WTC11 (cell line): ENCODE measurements at regions not wholly inside any gene's neighbourhood (a gene's known extent, or its start where the extent isn't known, plus 50 kb on each side); places are given as distances from the start of the nearest gene placed in this dataset.

ENCODE experiments used
- ATAC-seq: fragments of 200-7000 bp; cut with Tn5 transposase; 2 replicates; pipeline ENCODE4 v1.10.0; 2021; ENCODE audit warnings: mild to moderate bottlenecking, moderate library complexity
- CTCF ChIA-PET: fragments of 300-600 bp; sonication (Branson Sonifier 250); formaldehyde crosslinking; loops from one replicate; lab custom pipeline; 2021; ENCODE audit warnings: antibody characterized with exemption; lab: Charles Lee
- POLR2A ChIA-PET: fragments of 350-600 bp; sonication (Branson Sonifier 250); formaldehyde crosslinking; loops from one replicate; lab custom pipeline; 2021; ENCODE audit warnings: antibody characterized with exemption; lab: Charles Lee
- DNase-seq: peaks from one replicate; pipeline ENCODE4 v3.0.0; 2021; ENCODE audit warnings: low spot score
- H3K27ac Mint-ChIP-seq: 2 replicates; pipeline ENCODE4 v1.8.0; 2021; ENCODE audit warnings: mixed read lengths
- H3K27me3 Mint-ChIP-seq: 2 replicates; pipeline ENCODE4 v1.8.0; 2021; ENCODE audit warnings: low read depth, mild to moderate bottlenecking, moderate library complexity, mixed read lengths
- H3K36me3 Mint-ChIP-seq: 2 replicates; pipeline ENCODE4 v1.8.0; 2021; ENCODE audit warnings: mixed read lengths
- H3K4me1 Mint-ChIP-seq: 2 replicates; pipeline ENCODE4 v1.8.0; 2022; ENCODE audit warnings: mixed read lengths
- H3K4me3 Mint-ChIP-seq: 2 replicates; pipeline ENCODE4 v1.8.0; 2021; ENCODE audit warnings: mild to moderate bottlenecking, moderate library complexity, mixed read lengths
- H3K9me3 Mint-ChIP-seq: 2 replicates; pipeline ENCODE4 v1.8.0; 2021; ENCODE audit warnings: mixed read lengths
- ELF4 ChIP-seq: sonication (generic); formaldehyde crosslinking; IDR thresholded peaks from 2 replicates; pipeline ENCODE4 v1.8.1; 2022; ENCODE audit warnings: low read depth, mild to moderate bottlenecking, moderate library complexity, missing genetic modification reagents
- GTF2I ChIP-seq: fragments of 250-450 bp; sonication (Bioruptor Pico); conservative IDR thresholded peaks from 2 replicates; pipeline ENCODE4 v1.4.0; 2021; ENCODE audit warnings: mild to moderate bottlenecking
- IRF2 ChIP-seq: sonication (generic); formaldehyde crosslinking; IDR thresholded peaks from 2 replicates; pipeline ENCODE4 v1.8.0; 2022; ENCODE audit warnings: low read depth, missing genetic modification reagents, borderline replicate concordance
- JAZF1 ChIP-seq: fragments of 250-450 bp; sonication (Bioruptor Pico); IDR thresholded peaks from 2 replicates; pipeline ENCODE4 v1.9.0; 2021; ENCODE audit warnings: moderate library complexity, mild to moderate bottlenecking, inconsistent platforms
- JUN ChIP-seq: sonication (generic); formaldehyde crosslinking; IDR thresholded peaks from 2 replicates; pipeline ENCODE4 v1.8.0; 2023; ENCODE audit warnings: mild to moderate bottlenecking, missing genetic modification reagents
- RELA ChIP-seq: sonication (generic); formaldehyde crosslinking; IDR thresholded peaks from 2 replicates; pipeline ENCODE4 v1.8.1; 2022; ENCODE audit warnings: missing genetic modification reagents, mild to moderate bottlenecking, borderline replicate concordance
- RORB ChIP-seq: fragments of 250-450 bp; sonication (Bioruptor Pico); IDR thresholded peaks from 2 replicates; pipeline ENCODE4 v1.9.0; 2021; ENCODE audit warnings: mild to moderate bottlenecking
- TP53 ChIP-seq: sonication (generic); formaldehyde crosslinking; IDR thresholded peaks from 2 replicates; pipeline ENCODE4 v1.8.1; 2023; ENCODE audit warnings: mild to moderate bottlenecking, missing genetic modification reagents
- ZNF138 ChIP-seq: sonication (generic); formaldehyde crosslinking; conservative IDR thresholded peaks from 2 replicates; pipeline ENCODE4 v1.8.1; 2022; ENCODE audit warnings: mild to moderate bottlenecking, moderate library complexity, missing genetic modification reagents
- TF ChIP-seq, protein P1 (sequence below): sonication (generic); formaldehyde crosslinking; IDR thresholded peaks from 2 replicates; pipeline ENCODE4 v1.8.1; 2022; ENCODE audit warnings: low read depth, mild to moderate bottlenecking, moderate library complexity, missing genetic modification reagents, borderline replicate concordance
- TF ChIP-seq, protein P2 (sequence below): fragments of 250-450 bp; sonication (Bioruptor Pico); IDR thresholded peaks from 2 replicates; pipeline ENCODE4 v1.8.0; 2021; ENCODE audit warnings: mild to moderate bottlenecking
- TF ChIP-seq, protein P3 (sequence below): fragments of 250-450 bp; sonication (Bioruptor Pico); IDR thresholded peaks from 2 replicates; pipeline ENCODE4 v1.9.0; 2021; ENCODE audit warnings: mild to moderate bottlenecking
- TF ChIP-seq, protein P4 (sequence below): sonication (generic); formaldehyde crosslinking; IDR thresholded peaks from 2 replicates; pipeline ENCODE4 v1.8.1; 2022; ENCODE audit warnings: low read depth, missing genetic modification reagents, borderline replicate concordance
- TF ChIP-seq, protein P5 (sequence below): sonication (generic); formaldehyde crosslinking; IDR thresholded peaks from 2 replicates; pipeline ENCODE4 v1.8.1; 2023; ENCODE audit warnings: mild to moderate bottlenecking, missing genetic modification reagents, moderate library complexity
- TF ChIP-seq, protein P6 (sequence below): sonication (generic); formaldehyde crosslinking; IDR thresholded peaks from 2 replicates; pipeline ENCODE4 v1.8.0; 2022; ENCODE audit warnings: mild to moderate bottlenecking, missing genetic modification reagents
- TF ChIP-seq, protein P7 (sequence below): fragments of 250-450 bp; sonication (Bioruptor Pico); IDR thresholded peaks from 2 replicates; pipeline ENCODE4 v1.9.0; 2021; ENCODE audit warnings: moderate library complexity, mild to moderate bottlenecking, inconsistent platforms, borderline replicate concordance

DNA sequence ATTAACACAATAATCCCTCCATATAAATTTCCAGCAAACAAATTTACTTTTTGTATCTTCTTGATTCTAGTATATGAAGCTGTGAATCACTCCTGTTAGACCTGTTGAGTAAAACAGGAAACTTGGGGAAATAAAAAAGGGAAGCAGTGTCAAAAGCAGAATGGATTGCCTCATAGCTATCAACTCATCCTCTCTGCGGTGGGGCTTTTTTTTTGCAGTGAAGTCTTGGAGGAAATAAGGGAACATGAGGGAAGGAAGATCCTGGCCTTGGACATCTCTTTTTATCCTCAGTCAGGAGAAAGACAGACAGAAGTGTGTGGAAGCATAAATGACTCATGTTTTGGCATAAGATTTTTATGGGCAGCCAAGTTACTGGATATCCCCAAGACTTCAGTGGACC lies 332.5 kb downstream of the TFAP2A start (continued):
- TF ChIP-seq, protein P1, sequence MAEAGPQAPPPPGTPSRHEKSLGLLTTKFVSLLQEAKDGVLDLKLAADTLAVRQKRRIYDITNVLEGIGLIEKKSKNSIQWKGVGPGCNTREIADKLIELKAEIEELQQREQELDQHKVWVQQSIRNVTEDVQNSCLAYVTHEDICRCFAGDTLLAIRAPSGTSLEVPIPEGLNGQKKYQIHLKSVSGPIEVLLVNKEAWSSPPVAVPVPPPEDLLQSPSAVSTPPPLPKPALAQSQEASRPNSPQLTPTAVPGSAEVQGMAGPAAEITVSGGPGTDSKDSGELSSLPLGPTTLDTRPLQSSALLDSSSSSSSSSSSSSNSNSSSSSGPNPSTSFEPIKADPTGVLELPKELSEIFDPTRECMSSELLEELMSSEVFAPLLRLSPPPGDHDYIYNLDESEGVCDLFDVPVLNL (CRISPR knock-in tag): no peak
- TF ChIP-seq, protein P2, sequence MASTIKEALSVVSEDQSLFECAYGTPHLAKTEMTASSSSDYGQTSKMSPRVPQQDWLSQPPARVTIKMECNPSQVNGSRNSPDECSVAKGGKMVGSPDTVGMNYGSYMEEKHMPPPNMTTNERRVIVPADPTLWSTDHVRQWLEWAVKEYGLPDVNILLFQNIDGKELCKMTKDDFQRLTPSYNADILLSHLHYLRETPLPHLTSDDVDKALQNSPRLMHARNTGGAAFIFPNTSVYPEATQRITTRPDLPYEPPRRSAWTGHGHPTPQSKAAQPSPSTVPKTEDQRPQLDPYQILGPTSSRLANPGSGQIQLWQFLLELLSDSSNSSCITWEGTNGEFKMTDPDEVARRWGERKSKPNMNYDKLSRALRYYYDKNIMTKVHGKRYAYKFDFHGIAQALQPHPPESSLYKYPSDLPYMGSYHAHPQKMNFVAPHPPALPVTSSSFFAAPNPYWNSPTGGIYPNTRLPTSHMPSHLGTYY (CRISPR knock-in tag): no peak

DNA sequence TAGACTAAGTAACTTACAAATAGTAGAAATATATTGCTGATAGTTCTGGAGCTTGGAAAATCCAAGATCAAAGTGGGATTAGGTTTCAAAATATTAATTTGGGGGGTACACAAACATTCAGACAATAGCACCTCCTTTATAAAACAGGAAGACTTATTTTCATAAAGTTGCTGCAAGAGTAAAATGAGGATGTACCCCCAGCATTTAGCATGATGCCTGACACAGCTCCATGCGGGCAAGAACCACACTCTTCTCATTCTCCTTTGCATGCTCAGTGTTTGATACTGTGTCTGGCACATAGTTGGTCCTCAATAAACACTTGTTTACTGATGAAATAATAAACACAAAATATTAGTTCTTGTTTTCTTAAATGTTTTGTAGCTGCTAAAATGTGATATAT lies 332.9 kb downstream of the TFAP2A start:
- Mint-ChIP-seq H3K4me1 (0 out of 2 replicates have a peak, but pooled peaks cover 4% of the 10 kb centered on the region), H3K4me3 (no peak overlapping the region), H3K9me3 (no peaks in the 10 kb centered on the region), H3K27me3 (no peaks in the 10 kb centered on the region), H3K27ac (no peak overlapping the region), H3K36me3 (no peaks in the 10 kb centered on the region)
- DNase-seq (no peak), ATAC-seq (no peak)
- TF ChIP-seq ELF4 (no peak), GTF2I (no peak)
- TF ChIP-seq, protein P3, sequence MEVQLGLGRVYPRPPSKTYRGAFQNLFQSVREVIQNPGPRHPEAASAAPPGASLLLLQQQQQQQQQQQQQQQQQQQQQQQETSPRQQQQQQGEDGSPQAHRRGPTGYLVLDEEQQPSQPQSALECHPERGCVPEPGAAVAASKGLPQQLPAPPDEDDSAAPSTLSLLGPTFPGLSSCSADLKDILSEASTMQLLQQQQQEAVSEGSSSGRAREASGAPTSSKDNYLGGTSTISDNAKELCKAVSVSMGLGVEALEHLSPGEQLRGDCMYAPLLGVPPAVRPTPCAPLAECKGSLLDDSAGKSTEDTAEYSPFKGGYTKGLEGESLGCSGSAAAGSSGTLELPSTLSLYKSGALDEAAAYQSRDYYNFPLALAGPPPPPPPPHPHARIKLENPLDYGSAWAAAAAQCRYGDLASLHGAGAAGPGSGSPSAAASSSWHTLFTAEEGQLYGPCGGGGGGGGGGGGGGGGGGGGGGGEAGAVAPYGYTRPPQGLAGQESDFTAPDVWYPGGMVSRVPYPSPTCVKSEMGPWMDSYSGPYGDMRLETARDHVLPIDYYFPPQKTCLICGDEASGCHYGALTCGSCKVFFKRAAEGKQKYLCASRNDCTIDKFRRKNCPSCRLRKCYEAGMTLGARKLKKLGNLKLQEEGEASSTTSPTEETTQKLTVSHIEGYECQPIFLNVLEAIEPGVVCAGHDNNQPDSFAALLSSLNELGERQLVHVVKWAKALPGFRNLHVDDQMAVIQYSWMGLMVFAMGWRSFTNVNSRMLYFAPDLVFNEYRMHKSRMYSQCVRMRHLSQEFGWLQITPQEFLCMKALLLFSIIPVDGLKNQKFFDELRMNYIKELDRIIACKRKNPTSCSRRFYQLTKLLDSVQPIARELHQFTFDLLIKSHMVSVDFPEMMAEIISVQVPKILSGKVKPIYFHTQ (CRISPR knock-in tag): no peak
- TF ChIP-seq, protein P4, sequence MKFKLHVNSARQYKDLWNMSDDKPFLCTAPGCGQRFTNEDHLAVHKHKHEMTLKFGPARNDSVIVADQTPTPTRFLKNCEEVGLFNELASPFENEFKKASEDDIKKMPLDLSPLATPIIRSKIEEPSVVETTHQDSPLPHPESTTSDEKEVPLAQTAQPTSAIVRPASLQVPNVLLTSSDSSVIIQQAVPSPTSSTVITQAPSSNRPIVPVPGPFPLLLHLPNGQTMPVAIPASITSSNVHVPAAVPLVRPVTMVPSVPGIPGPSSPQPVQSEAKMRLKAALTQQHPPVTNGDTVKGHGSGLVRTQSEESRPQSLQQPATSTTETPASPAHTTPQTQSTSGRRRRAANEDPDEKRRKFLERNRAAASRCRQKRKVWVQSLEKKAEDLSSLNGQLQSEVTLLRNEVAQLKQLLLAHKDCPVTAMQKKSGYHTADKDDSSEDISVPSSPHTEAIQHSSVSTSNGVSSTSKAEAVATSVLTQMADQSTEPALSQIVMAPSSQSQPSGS (CRISPR knock-in tag): no peak
- ChIA-PET POLR2A (no interaction called here), CTCF (no interaction called here)

DNA sequence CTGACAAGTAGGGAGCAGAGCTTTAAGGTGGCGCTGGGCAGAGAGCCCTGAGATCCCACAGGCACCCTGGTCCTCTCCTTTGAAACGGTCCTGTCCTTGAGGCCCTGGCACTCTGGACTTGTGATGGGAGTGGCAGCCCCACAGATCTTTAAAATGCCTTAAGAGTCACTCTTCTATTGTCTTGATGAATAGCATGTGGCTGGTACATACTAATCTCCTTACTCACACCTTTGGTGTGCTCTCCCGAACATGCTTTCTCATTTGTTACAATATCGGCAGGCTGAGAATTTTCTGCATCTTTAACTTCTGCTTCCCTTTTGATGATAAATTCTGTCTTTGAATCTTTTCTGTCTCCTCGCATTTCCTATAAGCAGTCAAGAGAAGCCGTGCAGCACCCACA lies 333.8 kb downstream of the TFAP2A start:
- H3K36me3 Mint-ChIP-seq: no peaks in the 10 kb centered on the region
- DNase-seq (no peak), ATAC-seq (no peak)
- ChIA-PET POLR2A (no interaction called here), CTCF (no interaction called here)
- 0 out of 2 replicates have a peak, but pooled peaks cover 4% of the 10 kb centered on the region for H3K4me1 Mint-ChIP-seq
- H3K27ac Mint-ChIP-seq: no peak overlapping the region
- no peaks in the 10 kb centered on the region for H3K27me3 Mint-ChIP-seq
- no peak for TF ChIP-seq ZNF138 (CRISPR knock-in tag)
- TF ChIP-seq IRF2 (CRISPR knock-in tag): no peak
- no peak for TF ChIP-seq RORB (CRISPR knock-in tag)
- TF ChIP-seq TP53 (CRISPR knock-in tag): no peak
- TF ChIP-seq RELA: no peak
- no peak for TF ChIP-seq JAZF1
- TF ChIP-seq, protein P5, sequence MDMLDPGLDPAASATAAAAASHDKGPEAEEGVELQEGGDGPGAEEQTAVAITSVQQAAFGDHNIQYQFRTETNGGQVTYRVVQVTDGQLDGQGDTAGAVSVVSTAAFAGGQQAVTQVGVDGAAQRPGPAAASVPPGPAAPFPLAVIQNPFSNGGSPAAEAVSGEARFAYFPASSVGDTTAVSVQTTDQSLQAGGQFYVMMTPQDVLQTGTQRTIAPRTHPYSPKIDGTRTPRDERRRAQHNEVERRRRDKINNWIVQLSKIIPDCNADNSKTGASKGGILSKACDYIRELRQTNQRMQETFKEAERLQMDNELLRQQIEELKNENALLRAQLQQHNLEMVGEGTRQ (CRISPR knock-in tag): no peak
- TF ChIP-seq, protein P6, sequence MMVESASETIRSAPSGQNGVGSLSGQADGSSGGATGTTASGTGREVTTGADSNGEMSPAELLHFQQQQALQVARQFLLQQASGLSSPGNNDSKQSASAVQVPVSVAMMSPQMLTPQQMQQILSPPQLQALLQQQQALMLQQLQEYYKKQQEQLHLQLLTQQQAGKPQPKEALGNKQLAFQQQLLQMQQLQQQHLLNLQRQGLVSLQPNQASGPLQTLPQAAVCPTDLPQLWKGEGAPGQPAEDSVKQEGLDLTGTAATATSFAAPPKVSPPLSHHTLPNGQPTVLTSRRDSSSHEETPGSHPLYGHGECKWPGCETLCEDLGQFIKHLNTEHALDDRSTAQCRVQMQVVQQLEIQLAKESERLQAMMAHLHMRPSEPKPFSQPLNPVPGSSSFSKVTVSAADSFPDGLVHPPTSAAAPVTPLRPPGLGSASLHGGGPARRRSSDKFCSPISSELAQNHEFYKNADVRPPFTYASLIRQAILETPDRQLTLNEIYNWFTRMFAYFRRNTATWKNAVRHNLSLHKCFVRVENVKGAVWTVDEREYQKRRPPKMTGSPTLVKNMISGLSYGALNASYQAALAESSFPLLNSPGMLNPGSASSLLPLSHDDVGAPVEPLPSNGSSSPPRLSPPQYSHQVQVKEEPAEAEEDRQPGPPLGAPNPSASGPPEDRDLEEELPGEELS (CRISPR knock-in tag): no peak
- no peak for TF ChIP-seq JUN (CRISPR knock-in tag)
- TF ChIP-seq, protein P7, sequence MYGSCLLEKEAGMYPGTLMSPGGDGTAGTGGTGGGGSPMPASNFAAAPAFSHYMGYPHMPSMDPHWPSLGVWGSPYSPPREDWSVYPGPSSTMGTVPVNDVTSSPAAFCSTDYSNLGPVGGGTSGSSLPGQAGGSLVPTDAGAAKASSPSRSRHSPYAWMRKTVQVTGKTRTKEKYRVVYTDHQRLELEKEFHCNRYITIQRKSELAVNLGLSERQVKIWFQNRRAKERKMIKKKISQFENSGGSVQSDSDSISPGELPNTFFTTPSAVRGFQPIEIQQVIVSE: no peak
- TF ChIP-seq, all 79 proteins: peak for 0
- Mint-ChIP-seq H3K4me3 (no peak overlapping the region), H3K9me3 (no peaks in the 10 kb centered on the region)
